Psoas muscle (tissue), 7 donors: ENCODE measurements at regions not wholly inside any gene's neighbourhood (a gene's known extent, or its start where the extent isn't known, plus 50 kb on each side); places are given as distances from the start of the nearest gene placed in this dataset.

ENCODE experiments used
- ATAC-seq, 4 donors: fragments of 200-7000 bp; cut with Tn5 transposase; one replicate each; pipeline ENCODE4 v1.9.1; 2020; ENCODE audit warnings: moderate library complexity in 3 of 4, mild to moderate bottlenecking in 2 of 4
- DNase-seq, 2 donors: peaks; one replicate each; pipeline ENCODE4 v3.0.0-alpha.2; 2020
- H3K27ac ChIP-seq: fragments of 200-600 bp; one replicate; pipeline ENCODE4 v1.8.0; 2022
- H3K27me3 ChIP-seq, 3 donors: fragments of 200-600 bp in 1 of 3; one replicate each; pipeline versions ENCODE4 v1.6.1 to v1.8.0; 2013 to 2022; ENCODE audit warnings: low read length in 2 of 3, mild to moderate bottlenecking in 2 of 3, moderate library complexity in 1 of 3; ENCODE audit not compliant: insufficient read depth in 3 of 3
- H3K36me3 ChIP-seq, 2 donors: fragments of 200-600 bp in 1 of 2; one replicate each; pipeline versions ENCODE4 v1.6.1 to v1.8.0; 2013 to 2022; ENCODE audit warnings: low read depth in 1 of 2, mild to moderate bottlenecking in 1 of 2, moderate library complexity in 1 of 2; ENCODE audit not compliant: insufficient read depth in 1 of 2
- H3K4me1 ChIP-seq: fragments of 200-600 bp; one replicate; pipeline ENCODE4 v1.8.0; 2022
- H3K4me3 ChIP-seq: fragments of 200-600 bp; one replicate; pipeline ENCODE4 v1.8.0; 2022; ENCODE audit warnings: mild to moderate bottlenecking
- H3K9me3 ChIP-seq: fragments of 200-600 bp; one replicate; pipeline ENCODE4 v1.8.0; 2022
- WGBS, 3 donors: extraction: QIAGEN DNeasy Blood & Tissue Kit; methylation state at CpG; one replicate each; pipeline versions ENCODE4 v1.1.6 to v1.1.7; 2013; 5-methylcytosine and 5-hydroxymethylcytosine counted together
- intact Hi-C, 2 donors: fragments of 100-400 bp; cut with DNase I; formaldehyde crosslinking; loops; one replicate each; pipeline versions ENCODE4 v1.11.0 to v1.14.2; 2022
- TF ChIP-seq, protein P1 (sequence below): fragments of 200-600 bp; IDR thresholded peaks from one replicate; pipeline ENCODE4 v1.8.0; 2022; ENCODE audit warnings: antibody characterized with exemption
- donor health status: healthy with polysubstance abuse.
- donor health status: DM: no; HTN: no; CAD: no; lungs with moderate emphysema.
- donor health status: Bipolar disorder and iron deficiency.
- donor health status: healthy.
- donor health status: DM: yes; HTN: yes; CAD: no.
- donor health status: DM: no; HTN: no; CAD: no.
- donor health status: DM: yes; HTN: yes; CAD: no.

DNA sequence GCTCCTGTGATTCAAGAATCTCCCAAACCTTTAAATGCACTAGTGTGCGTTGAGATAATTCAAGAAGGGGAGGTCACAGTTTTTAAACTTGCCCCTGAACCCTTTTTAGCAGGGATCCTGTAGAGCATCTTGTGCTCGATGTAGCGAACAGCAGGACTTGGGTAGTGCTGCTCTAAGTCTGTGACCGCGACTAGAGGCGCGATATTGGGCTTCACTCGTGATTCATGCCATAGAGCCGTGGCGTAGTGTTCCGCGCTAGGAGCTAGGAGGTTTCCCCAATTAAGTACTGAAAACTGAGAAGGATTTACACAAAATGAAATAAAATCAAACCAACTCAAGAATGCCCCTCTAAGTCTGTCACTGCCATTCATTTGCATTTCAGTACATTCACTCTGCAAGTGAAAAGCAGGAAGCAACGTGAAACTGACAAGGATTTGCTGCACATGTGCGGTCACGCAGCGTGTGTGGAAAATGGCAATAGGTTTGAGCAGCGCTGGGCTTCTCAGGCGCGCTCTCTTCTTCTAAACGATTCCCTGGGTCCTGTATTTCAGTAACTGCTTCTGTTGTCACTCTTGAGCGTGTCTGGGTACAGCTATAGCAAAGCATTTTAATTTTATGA lies 1135.9 kb upstream of the WWC1 start:
- 62 to 71% (median 68%) methylated on average over 21 of the region's 21 CpGs for WGBS, 3 donors
- ATAC-seq: no peak
- H3K4me3 ChIP-seq: no peak overlapping the region
- H3K27ac ChIP-seq: no peak overlapping the region
- TF ChIP-seq, protein P1, sequence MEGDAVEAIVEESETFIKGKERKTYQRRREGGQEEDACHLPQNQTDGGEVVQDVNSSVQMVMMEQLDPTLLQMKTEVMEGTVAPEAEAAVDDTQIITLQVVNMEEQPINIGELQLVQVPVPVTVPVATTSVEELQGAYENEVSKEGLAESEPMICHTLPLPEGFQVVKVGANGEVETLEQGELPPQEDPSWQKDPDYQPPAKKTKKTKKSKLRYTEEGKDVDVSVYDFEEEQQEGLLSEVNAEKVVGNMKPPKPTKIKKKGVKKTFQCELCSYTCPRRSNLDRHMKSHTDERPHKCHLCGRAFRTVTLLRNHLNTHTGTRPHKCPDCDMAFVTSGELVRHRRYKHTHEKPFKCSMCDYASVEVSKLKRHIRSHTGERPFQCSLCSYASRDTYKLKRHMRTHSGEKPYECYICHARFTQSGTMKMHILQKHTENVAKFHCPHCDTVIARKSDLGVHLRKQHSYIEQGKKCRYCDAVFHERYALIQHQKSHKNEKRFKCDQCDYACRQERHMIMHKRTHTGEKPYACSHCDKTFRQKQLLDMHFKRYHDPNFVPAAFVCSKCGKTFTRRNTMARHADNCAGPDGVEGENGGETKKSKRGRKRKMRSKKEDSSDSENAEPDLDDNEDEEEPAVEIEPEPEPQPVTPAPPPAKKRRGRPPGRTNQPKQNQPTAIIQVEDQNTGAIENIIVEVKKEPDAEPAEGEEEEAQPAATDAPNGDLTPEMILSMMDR: no peak
- no peaks in the 10 kb centered on the region for H3K9me3 ChIP-seq
- no peak for DNase-seq
- intact Hi-C loops: no loop called here
- no peaks in the 10 kb centered on the region for H3K27me3 ChIP-seq
- no peaks in the 10 kb centered on the region for H3K4me1 ChIP-seq
- no peaks in the 10 kb centered on the region for H3K36me3 ChIP-seq

DNA sequence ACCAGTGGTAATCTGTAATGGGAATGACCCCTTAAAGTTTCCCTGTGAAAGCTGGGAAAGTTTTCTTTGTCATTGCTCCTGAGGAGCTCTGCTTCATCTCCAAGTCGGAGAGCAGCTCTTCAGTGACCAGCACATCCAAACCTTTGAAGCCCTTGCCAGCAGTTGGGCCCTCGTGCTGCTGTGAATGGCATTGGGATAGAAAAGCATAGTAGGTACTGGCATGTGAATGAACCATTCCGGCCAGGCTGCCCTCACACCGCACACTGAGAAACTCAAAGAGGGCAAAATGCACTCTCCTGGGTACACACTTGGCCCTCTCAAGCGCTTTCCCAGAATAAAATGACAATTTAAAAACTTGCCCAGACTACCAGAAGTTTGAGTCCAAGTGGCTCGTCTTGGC lies 1135.0 kb upstream of the WWC1 start:
- Histone ChIP-seq H3K36me3 (no peaks in the 10 kb centered on the region), H3K27ac (no peak overlapping the region), H3K4me1 (no peaks in the 10 kb centered on the region), H3K4me3 (no peak overlapping the region), H3K9me3 (no peaks in the 10 kb centered on the region), H3K27me3 (no peaks in the 10 kb centered on the region)
- WGBS, 3 donors: 76 to 77% (median 76%) methylated on average over 6 of the region's 6 CpGs
- TF ChIP-seq, protein P1: no peak
- ATAC-seq: no peak
- DNase-seq: no peak
- intact Hi-C loops: no loop called here

DNA sequence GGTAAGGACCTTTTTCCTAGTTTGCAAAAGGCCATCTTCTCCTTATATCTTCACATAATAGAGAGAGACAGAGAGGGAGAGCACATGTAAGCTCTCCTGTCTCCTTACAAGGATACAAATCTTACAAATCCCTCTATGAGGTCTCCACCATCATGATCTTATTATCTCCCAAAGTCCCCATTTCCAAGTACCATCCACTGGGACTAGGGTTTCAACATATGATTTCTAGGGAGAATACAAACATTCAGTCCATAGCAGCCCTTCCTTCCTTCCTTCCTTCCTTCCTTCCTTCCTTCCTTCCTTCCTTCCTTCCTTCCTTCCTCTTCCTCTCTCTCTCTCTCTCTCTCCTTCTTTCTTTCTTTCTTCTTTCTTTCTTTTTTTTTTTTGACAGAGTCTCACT lies 1132.9 kb upstream of the WWC1 start:
- no peak for ATAC-seq
- no peaks in the 10 kb centered on the region for H3K36me3 ChIP-seq
- H3K4me3 ChIP-seq: no peak overlapping the region
- intact Hi-C loops: no loop called here
- no peak for DNase-seq
- H3K27ac ChIP-seq: no peak overlapping the region
- H3K9me3 ChIP-seq: no peaks in the 10 kb centered on the region
- H3K27me3 ChIP-seq: no peaks in the 10 kb centered on the region
- TF ChIP-seq, protein P1: no peak
- no peaks in the 10 kb centered on the region for H3K4me1 ChIP-seq

DNA sequence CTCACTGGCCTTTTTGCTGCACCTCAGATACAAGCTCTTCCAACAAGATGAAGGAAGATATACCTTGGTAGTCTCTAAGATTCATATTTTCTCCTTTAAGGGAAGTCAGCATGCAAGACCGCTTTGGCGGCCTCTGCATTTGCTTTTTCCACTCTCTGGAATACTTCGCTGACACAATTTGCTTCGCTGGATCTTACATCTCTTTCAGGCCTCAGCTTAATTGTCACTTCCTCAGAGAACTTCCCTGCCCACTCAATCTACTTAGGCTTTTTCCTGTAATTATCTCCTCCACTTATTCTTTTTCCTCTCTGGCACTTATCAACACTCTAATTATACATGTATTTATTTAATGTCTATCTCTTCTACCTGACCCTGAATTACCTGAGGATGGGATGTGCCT lies 1131.1 kb upstream of the WWC1 start:
- no peak for ATAC-seq
- H3K36me3 ChIP-seq: no peaks in the 10 kb centered on the region
- H3K4me1 ChIP-seq: no peaks in the 10 kb centered on the region
- intact Hi-C loops: no loop called here
- 76 to 83% (median 83%) methylated on average over 4 of the region's 4 CpGs for WGBS, 3 donors
- H3K4me3 ChIP-seq: no peak overlapping the region
- no peaks in the 10 kb centered on the region for H3K27me3 ChIP-seq
- H3K27ac ChIP-seq: no peak overlapping the region
- TF ChIP-seq, protein P1: no peak
- no peaks in the 10 kb centered on the region for H3K9me3 ChIP-seq
- DNase-seq: no peak

DNA sequence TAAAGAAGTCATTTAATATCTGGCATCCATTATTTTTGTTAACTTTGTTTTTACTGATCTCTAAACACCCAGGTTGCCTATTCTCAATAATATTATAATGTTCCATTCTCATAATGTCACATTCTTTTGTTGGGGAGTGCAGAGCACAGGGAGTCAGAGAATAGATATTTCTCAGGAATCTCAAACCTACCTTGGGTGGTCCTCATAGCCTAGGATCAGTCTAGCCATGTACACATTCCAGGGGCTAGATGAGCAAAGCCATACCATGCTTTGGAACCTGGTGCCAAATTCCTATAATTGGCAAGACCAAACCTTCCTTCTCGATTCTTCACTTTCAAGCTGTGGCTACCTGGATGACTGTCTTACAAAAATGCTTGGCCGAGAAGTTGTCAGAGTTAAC lies 1124.7 kb upstream of the WWC1 start:
- Histone ChIP-seq H3K9me3 (no peaks in the 10 kb centered on the region), H3K4me3 (no peak overlapping the region), H3K36me3 (no peaks in the 10 kb centered on the region), H3K4me1 (no peaks in the 10 kb centered on the region), H3K27ac (no peak overlapping the region), H3K27me3 (no peaks in the 10 kb centered on the region)
- no peak for DNase-seq
- TF ChIP-seq, protein P1: no peak
- intact Hi-C loops: no loop called here
- 71 to 84% (median 78%) methylated on average over 2 of the region's 2 CpGs for WGBS, 3 donors
- no peak for ATAC-seq
